MV-4-11 (cell line): ENCODE measurements at regions not wholly inside any gene's neighbourhood (a gene's known extent, or its start where the extent isn't known, plus 50 kb on each side); places are given as distances from the start of the nearest gene placed in this dataset.
"Not testable (repeated sequence)": the region's sequence is repeated elsewhere in the genome, so short reads cannot be mapped to it uniquely, and the experiment has no call there.

Source experiments
- DNase-seq: peaks from one replicate; lab custom pipeline; 2025; lab: John Stamatoyannopoulos, UW

- DNase-seq: no peak
Measured at GRCh38 chr14:24744641-24745040, 110.7 kb upstream of the GZMB start.

GRCh38 chr14:24741871-24742270 is 107.9 kb upstream of the GZMB start:
- peak; percentile 20 for DNase-seq

GRCh38 chr14:24735984-24736630 is 102.1 kb upstream of the GZMB start:
- no peak for DNase-seq

GRCh38 chr14:24734917-24735500 is 101.0 kb upstream of the GZMB start:
- peak; percentile 72 for DNase-seq

GRCh38 chr14:24726480-24726879 is 92.5 kb upstream of the GZMB start:
- DNase-seq: no peak

GRCh38 chr14:24725311-24725710 is 91.3 kb upstream of the GZMB start:
- no peak for DNase-seq

- DNase-seq: peak; percentile 10
Measured at GRCh38 chr14:24721775-24722174, 87.8 kb upstream of the GZMB start.

- no peak for DNase-seq
Measured at GRCh38 chr14:24715239-24715638, 81.2 kb upstream of the GZMB start.

- no peak for DNase-seq
Measured at GRCh38 chr14:24713404-24713803, 79.4 kb upstream of the GZMB start.

- no peak for DNase-seq
Measured at GRCh38 chr14:24712909-24713308, 78.9 kb upstream of the GZMB start.

GRCh38 chr14:24712374-24712773 is 78.4 kb upstream of the GZMB start:
- no peak for DNase-seq

- DNase-seq: peak; percentile 35
Measured at GRCh38 chr14:24710403-24711112, 76.6 kb upstream of the GZMB start.

GRCh38 chr14:24708684-24709083 is 74.7 kb upstream of the GZMB start:
- DNase-seq: no peak

- DNase-seq: peak; percentile 17
Measured at GRCh38 chr14:24706351-24706750, 72.4 kb upstream of the GZMB start.

- peak; percentile 87 for DNase-seq
Measured at GRCh38 chr14:24705840-24706239, 71.8 kb upstream of the GZMB start.

GRCh38 chr14:24701062-24701461 is 67.1 kb upstream of the GZMB start:
- peak; percentile 50 for DNase-seq

GRCh38 chr14:24700511-24700910 is 66.5 kb upstream of the GZMB start:
- peak; percentile 58 for DNase-seq

GRCh38 chr14:24699052-24699451 is 65.1 kb upstream of the GZMB start:
- DNase-seq: peak; percentile 92

- not testable (repeated sequence) for DNase-seq
Measured at GRCh38 chr14:24696280-24696920, 62.4 kb upstream of the GZMB start.

- DNase-seq: peak; percentile 97
Measured at GRCh38 chr14:24695265-24696241, 61.6 kb upstream of the GZMB start.

- peak; percentile 29 for DNase-seq
Measured at GRCh38 chr14:24694680-24695079, 60.7 kb upstream of the GZMB start.

GRCh38 chr14:24693983-24694382 is 60.0 kb upstream of the GZMB start:
- no peak for DNase-seq
